Stimulated activated CD8-positive, alpha-beta memory T cell treated with anti-CD3 and anti-CD28 coated beads, Interleukin-7, amount 100 ng/mL, for 4 hours (primary cell): ENCODE measurements at regions not wholly inside any gene's neighbourhood (a gene's known extent, or its start where the extent isn't known, plus 50 kb on each side); places are given as distances from the start of the nearest gene placed in this dataset.

Source experiments
- DNase-seq, 2 donors: peaks; one replicate each; pipeline ENCODE4 v3.0.0-alpha.2; 2020; ENCODE audit warnings: low read depth in 2 of 2

DNA sequence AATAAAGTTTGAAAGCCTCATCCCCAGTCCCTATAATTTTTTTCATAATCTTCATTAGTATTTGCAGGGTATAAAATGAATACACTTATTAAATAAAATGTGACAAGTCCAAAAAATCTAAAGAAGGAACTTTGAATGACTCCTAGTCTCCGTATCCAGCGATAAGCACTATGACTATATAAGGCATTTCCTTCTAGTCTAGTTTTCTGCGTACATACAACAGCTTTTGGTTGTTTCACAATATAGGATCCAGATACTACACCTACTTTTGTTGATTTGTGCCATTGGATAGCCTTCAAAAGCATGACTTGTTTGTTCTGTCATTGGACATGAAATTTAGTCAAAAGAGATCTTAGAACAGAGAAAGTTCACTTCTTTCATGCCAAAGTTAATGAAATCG, 133.3 kb upstream of the PWP1 start:
- no peak for DNase-seq

DNA sequence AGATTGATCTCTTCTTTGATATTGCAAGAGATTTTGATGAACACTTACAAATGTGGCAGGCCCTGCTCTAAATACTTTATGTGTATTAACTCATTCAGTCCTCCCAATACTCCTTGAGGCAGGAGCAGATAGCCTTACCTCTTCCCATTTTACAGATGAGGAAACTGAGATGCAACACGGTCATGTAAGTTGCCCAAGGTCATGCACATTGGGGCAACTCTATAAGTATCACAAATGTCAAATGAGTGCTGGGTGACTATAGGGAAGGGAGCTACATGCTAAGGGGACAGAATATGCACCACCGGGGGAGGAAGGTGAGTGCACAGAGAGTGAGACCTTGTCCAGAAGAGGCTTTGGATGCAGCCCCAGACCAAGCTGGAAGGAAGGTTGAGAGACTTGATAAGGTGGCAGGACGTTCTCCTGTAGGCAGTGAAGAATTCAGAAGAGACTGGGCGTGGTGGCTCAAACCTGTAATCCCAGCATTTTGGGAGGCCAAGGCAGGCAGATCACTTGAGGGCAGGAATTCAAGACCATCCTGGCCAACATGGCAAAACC, 132.3 kb upstream of the PWP1 start:
- DNase-seq, result no peak

DNA sequence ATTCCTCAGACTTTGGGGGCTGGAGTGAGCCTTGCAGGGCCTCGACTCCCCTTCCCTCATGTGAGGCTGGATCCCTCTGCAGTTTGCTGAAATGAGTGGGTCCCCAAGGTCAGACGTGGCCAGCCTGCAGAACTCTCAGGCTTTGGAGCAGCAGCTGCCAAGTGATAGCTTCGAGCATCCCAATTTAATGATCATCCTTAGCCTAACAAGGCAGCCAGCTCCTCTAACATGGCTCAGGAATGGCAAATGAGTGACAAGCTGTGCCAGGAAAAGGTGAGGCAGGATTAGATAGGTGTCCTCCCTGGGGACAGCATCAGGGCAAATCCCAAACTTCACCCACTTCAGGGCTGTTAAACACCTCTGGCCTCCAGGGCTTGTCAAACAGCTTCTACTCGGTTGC, 130.7 kb upstream of the PWP1 start:
- no peak for DNase-seq

DNA sequence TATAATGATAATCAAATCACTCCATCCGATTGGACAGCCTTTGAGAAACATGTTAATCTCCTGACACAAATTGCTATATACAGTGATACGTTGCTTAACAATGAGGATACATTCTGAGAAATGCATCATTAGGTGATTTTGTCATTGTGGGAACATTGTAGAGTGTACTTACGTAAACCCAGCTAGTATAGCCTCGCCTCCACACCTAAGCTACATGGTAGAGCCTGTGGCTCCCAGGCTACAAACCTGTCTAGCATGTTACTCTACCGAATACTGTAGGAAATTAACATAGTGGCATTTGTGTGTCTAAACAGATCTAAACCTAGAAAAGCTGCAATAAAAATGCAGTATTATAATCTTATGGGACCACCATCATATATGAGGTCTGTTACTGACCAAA, 128.6 kb upstream of the PWP1 start:
- DNase-seq, result no peak

DNA sequence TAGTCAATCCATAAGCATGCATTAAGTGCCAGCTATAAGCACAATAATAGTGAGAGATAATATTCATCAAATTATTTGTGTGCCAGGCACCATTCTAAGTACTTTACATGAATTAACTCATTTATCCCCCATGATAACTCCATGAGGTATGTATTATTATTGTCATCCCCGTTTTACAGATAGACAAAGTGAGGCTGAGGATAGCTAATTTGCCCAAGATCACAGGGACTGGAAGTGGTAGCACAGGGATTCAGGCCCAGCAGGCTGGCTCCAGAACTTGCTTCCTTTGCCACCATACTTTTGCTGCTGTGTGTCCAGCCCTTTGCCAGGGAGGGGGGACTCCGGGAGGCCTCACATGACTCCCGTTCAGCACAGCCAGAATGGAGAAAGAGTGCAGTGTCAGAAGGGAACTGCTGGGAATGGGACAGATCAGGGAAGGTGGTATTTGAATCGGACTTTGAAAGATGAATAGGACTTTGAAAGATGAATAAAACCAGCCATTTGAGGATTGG, 128.0 kb upstream of the PWP1 start:
- DNase-seq, result no peak

DNA sequence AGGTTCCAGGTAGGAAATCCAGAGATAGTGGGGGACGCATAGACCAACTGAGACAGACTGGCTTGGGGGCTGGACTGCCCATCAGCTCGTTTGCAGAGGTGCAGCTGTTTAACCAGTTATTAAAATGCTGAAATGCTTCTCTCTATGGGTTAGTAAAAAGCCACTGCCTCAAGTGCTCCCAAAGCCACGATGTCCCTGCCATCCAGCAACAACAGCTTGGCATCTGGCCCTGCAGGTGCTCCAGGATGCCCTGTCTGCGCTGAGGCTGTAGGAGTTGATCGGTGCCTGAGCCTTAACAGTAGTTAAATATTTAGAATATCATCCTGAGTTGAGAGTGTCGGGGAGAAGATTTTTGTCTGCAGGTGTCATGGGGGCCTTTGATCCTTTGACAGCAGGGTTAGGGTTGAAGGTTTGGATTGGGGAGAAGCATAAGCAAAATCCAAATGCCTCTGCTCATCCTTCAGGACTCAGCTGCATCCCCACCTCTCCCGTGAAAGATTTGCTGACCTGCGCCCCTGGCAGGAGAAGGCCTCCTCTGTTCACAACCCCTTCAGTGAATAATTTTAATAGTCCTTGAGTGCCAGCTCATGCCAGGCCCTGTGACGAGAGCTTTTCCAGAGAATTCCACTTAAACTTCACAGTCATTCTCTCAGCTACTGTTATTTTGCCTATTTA, 127.3 kb upstream of the PWP1 start:
- DNase-seq, result no peak

DNA sequence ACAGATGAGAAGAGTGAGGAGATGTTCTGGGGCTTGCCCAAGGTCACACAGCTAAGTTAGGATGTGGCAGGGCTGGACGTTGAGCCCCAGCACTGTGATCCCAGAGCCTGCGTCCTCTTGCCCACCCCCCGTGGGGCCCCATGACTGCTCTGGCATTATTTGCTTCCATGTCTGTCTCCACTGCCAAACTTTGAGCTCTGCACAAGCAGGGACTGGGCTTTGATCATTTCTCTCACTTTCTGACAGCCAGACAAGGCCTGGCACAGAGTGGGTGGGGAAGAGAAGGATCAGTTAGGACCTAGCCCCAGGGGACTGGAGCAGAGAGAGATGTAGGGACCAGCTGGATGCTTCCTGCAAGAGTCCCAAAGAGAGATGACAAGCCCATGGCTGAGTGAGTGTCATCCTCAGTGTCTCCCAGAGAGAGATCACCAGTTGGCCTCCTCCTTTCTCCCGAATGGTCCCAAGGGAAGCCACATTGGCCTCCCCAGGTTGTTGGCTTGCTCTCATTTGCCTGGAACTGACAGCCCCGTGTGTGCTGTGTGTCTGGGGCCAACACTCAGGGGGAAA, 126.7 kb upstream of the PWP1 start:
- no peak for DNase-seq

DNA sequence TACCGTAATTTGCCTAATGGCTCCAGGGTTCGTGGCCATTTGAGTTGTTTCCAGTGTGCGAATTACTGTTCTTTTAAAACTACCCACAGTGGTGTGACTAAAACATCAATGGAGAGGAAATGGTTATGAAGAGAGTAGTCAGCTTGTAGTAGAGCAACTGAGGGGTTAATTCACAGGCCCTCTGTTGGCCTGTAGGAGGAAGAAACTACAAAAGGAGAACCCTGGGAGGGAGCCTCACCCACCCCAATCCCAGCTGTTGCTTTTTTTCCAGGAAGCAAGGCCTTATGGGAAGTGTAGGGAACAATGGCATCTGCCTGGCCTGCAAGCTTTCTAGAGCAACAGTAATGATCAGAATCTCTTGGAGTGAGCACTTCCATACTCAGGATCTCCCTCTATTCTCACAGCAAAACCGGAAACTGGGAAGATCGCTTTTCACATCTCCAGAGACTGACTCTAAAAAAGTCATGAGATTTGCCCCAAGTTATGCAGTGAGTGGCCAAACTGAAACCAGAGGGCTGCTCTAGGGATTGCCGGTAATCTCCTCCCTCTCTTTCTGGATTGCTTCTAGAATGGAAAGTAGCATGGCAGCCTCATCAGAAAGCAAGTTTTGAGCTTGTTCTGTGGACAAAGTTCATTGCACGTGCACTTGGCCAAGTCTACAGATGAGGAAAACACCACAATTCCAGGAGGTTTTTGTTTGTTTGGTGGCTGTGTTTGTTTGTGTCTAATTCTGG, 125.3 kb upstream of the PWP1 start:
- no peak for DNase-seq

DNA sequence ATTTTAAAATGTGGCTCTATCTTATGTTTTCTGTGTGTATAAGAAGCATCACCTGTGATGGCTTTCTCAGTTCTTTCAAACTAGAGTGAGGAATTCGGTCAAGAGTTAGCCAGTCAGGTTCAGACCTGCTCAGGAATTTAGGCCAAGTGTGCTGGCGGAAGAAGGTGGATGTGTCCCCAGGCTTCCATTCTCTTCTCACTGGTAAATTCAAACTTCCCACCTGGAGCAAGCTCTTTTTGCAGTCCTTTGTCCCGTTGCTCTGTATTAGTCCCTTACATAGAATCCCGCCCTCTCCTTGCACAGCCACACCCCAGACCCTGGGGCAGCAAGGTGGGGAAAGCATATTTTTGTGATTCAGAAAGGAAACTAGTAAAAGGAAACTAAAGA, 124.7 kb upstream of the PWP1 start:
- no peak for DNase-seq

DNA sequence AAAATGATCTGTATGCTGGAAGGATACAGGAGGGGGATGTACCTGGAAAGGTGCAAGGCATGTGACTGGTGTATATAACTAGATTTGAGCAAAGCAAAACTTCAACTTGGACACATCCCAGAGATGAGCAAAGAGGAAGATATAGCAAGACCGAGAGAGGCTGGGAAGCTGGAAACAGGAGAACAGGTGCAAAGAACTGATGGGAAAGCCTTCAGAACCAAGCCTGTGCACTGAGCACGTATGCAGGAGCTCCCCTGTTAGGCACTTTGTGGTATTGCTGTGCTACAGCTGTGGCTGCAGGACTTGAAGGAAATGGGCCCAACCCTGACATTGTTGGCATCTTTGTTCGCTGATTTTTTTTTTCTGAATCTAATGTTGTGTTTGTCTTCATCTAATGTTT, 120.7 kb upstream of the PWP1 start:
- no peak for DNase-seq

DNA sequence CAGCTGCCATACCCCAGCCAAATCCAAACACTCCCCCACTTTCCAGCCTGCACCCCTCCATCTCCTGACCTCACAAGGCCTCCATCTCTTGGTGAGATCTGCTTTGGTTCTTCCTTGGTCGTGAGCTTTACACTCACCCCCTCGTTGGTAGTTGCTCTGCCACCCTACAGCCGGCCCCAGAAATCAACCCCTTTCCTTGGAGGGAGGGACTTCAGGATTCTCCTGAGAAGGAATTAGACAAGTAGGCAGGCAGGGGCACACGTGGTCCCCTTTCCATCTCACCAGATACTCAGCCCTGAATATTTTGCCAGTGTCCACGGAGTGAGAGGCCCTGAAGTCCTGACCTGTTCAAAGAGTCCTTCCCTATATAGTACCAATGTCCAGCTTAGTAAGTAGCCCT, 120.0 kb upstream of the PWP1 start:
- no peak for DNase-seq

DNA sequence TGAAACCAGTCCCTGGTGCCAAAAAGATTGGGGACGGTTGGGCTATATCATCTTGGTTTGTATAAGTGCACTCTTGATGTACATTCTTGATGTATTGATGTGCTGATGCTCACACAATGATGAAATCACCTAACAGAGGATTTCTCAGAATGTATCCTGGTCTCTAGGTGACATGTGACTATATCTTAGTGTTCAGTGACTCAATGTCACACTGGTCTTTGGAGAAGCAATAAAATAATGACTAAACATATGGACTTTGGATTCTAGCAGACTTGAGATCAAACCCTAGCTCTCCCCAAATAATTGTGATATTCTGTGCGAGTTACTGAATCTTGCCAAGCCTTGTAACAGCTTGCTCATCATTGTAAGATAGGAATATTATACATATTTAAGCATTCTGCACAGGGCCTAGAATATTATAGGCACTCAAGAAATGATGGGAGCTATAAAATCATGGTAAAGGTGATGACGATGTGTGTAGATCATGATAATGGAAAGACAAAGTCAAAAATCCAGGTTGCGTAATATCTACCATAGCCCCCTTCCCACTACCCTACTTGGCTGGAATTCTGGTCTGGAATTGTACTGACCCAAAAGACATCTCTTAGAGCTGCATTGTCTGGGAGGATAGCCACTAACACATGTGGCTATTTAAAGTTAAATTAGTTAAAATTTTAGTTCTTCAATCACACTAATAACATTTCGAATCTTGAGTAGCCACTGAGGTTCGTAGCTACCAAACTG, 117.6 kb upstream of the PWP1 start:
- no peak for DNase-seq

DNA sequence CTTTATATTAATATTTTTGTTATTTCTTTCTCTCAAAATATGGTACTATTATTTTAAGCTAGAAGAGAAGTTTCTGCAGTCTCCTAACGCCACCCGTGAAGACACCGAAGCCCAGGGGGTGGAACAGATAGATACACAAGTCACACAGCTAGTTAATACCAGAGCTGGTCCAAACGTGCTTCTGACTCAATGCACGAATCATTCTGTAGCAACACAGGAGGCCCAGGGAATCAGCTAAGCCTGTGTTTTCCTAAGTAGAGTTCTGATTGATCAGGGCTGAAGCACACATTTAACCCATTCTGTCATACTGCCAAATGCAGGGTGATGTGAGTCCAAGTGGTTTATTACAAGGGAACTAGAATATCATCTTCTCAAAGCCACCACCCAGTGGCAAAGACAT, 116.9 kb upstream of the PWP1 start:
- DNase-seq, result no peak

DNA sequence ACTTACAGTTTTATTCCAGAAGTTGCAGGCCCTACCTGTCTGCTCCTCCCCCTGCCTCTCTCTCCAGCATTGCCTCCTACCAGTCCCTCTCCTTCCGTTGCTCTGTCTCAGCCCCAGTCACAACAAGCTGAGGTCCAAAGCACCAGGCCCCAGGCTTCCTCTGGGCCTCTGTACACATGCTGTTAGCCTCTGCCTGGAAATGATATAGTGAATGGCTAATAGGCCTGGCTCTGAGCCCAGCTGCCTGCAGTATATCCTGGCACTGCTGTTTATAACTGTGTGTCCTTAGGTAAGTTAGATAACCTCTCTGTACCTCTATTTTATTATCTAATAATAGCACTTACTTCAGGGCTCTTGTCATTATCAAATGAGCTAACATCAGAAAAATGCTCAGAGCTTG, 114.9 kb upstream of the PWP1 start:
- DNase-seq, result no peak

DNA sequence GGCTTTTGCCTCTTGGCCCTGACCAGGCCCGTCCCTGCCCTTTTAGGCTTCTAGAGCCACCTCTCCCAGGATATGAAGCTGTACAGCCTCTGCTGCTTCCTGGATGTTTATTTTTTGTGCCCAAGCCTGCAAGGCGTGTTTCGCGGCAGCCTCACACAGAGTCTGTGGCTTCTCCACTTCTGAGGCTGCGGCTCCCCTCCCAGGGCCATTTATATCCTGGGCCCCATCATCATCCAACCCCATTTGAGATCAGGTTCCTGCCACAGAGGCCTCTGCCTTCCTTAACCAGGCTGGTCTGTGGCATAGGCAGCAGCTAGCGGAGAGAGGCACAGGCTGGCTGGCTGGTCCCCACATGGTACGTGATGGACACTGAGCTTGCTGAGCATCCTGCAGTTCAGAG, 114.1 kb upstream of the PWP1 start:
- no peak for DNase-seq

DNA sequence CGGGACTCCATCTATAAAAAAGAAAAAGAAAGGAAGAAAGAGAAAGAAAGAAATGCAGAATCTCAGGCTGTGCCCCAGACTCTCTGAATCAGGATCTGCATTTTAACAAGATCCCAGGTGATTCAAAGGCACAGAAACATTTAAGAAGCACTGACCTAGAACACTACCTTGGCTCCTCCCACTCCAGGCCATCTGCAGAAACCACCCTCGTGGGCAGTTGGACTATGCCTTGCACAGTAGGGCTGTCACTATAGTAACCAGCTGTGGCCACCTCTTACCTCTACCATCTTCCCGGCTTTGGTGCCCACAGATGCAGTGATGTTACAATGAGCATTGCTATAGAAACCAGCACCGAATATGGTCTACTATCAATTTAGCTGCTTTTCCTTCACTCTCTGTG, 110.9 kb upstream of the PWP1 start:
- no peak for DNase-seq

DNA sequence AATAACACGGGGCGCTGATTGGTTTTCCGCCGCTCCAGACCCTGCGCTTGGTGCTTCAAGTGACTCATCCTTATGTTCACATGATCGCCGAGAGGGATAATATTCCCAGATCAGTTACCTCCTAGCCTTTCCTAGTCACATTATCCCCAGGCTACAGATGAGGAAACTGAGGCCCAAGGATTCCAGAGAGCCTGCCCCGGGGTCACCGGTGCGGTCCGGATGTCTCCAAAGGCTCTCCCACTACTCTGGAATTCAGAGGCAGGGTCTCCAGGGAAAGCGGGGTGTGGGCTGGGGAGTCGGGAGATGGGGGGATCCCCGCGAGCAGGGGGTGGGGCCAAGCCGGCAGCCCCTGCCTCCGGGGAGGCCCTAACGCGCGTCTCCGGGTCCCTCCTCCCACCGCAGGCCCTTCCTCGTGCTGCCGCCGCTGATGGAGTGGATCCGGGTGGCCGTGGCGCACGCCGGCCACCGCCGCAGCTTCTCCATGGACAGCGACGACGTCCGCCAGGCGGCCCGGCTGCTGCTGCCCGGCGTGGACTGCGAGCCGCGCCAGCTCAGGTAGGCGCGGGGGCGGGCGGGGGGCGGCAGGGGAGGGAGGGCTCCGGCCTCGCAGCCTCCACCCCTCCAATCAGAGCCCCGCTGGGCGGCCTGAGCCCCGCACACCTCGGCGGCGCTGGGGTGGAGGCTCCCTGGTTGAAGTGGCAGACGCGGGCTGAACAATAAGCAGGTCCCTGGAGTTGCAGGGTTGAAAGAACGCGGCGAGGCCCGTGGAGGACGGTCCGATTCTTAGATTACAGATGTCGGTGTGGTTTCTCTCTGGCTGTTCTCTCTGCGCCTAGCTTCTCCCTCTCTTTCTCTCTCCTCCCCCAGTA, 104.6 kb upstream of the PWP1 start:
- no peak for DNase-seq

DNA sequence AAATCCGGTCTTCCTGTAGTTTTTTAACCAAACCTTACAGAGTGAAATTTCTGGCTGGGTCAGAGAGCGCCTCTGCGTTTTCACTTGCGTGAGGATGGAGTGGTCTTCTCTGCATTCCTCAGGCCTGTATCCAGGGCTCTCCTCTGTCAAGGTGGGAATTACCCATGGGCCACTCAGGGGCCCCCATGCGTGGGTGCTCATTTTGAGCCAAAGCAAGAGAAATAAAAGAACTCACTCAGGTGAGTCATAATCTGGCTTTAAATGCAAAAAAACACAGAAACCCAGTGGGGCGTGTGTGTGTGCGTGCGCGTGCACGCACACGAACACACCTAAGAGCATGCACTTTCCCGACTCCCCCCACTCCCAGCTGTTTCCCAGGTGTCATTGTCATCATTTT, 104.0 kb upstream of the PWP1 start:
- DNase-seq, result no peak

DNA sequence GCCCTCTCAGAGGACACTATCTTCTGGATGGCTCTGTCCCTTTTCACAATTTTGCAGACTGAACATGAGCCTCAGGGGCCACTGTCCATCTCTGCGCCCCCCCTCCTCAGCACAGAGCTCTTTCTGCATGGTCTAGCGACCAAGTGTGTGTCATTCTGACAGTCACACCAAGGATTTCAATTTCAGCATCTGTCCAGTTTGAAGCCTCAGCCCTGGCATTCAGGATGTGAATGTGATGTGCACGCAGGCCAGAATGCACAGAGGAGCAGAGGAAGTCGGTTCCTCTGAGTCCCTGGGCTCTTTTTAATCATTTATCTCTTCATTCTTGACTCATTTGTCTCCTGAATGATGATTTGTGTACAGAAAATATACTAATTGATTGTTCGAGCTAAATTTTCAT, 102.0 kb upstream of the PWP1 start:
- no peak for DNase-seq

DNA sequence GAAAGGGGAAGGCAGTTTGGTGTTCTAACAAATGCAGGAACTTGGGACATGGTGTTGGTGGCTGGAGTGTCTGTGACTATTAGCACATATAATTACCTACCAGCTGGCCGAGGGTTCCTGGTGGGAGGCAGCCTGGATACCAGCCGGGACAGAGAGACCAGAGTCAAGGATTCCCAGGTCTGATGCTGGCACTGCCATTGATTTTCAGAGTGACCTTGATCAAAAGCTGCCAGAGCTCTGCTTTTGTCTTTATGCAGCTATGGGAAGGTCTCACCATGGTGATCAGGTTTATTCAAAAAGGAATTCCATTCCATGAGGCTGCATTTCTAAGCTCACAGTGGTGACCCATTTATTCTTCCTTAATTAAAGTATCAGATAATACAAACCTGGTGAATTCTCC, 101.0 kb upstream of the PWP1 start:
- no peak for DNase-seq

DNA sequence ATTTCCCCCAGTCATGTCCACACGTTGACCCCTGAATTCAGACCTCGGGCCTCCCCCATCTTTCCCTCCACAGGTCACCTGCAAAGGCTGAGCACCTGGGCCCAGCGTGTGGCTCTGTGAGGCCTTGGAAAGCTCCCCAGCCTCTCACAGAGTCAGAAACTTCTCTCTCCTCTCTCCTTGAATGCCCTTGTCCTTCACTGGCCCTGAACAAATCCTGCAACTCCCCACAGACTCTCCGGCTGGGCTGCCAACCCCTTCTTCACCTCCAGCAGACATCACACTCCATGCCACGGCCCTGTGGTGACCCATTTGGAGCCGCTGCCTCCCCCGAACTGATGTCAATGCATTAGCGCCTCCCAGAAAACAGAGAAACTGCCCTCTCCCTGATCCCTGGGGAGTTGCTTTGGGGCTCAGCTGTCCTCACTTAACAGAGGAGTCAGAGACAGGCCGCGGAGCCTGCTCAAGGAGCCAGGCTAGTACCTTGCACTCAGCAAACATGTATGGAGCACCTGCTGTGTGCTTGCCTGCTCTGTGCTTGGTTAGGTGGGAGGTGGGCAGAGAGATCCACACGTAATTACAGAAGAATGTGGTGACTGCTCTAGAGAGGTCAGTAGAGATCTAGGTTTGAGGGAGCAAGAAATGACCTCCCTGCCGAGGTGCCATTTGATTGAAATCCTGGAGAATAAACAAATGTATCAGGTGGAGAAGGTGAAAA, 99.2 kb upstream of the PWP1 start:
- no peak for DNase-seq
